Fibroblast of mammary gland (primary cell): ENCODE measurements at regions not wholly inside any gene's neighbourhood (a gene's known extent, or its start where the extent isn't known, plus 50 kb on each side); places are given as distances from the start of the nearest gene placed in this dataset.
A peak's percentile ranks its signal among the peaks of the same experiment; 100 is the strongest.

ENCODE experiments used
- DNase-seq: peaks from one replicate; pipeline ENCODE4 v3.0.0-alpha.2; 2010; ENCODE audit warnings: low read depth
- H3K4me3 ChIP-seq: 2 replicates; pipeline ENCODE4 v1.5.1; 2011; ENCODE audit warnings: low read depth, mild to moderate bottlenecking, low read length, moderate library complexity; ENCODE audit not compliant: control insufficient read depth
- TF ChIP-seq, protein P1 (sequence below): conservative IDR thresholded peaks from 2 replicates; pipeline ENCODE4 v1.5.1; 2011; ENCODE audit warnings: low read depth, low read length, inconsistent platforms; ENCODE audit not compliant: control insufficient read depth, insufficient read depth

DNA sequence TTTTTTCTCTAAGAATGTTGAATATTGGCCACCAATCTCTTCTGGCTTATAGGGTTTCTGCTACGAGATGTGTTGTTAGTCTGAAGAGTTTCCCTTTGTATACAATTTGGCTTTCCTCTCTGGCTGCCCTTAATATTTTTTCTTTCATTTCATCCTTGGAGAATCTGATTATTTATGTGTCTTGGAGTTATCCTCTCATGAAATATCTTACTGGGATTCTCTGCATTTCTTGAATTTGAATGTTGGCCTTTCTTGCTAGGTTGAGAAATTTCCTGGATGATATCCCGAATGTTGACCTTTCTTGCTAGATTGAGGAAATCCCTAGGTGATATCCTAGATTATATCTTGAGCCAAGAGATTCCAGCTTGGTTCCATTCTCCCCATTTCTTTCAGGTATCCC lies 125.6 kb downstream of the SLC5A7 start:
- DNase-seq, result no peak
- TF ChIP-seq, protein P1, sequence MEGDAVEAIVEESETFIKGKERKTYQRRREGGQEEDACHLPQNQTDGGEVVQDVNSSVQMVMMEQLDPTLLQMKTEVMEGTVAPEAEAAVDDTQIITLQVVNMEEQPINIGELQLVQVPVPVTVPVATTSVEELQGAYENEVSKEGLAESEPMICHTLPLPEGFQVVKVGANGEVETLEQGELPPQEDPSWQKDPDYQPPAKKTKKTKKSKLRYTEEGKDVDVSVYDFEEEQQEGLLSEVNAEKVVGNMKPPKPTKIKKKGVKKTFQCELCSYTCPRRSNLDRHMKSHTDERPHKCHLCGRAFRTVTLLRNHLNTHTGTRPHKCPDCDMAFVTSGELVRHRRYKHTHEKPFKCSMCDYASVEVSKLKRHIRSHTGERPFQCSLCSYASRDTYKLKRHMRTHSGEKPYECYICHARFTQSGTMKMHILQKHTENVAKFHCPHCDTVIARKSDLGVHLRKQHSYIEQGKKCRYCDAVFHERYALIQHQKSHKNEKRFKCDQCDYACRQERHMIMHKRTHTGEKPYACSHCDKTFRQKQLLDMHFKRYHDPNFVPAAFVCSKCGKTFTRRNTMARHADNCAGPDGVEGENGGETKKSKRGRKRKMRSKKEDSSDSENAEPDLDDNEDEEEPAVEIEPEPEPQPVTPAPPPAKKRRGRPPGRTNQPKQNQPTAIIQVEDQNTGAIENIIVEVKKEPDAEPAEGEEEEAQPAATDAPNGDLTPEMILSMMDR, result no peak
- no peak overlapping the region for H3K4me3 ChIP-seq

DNA sequence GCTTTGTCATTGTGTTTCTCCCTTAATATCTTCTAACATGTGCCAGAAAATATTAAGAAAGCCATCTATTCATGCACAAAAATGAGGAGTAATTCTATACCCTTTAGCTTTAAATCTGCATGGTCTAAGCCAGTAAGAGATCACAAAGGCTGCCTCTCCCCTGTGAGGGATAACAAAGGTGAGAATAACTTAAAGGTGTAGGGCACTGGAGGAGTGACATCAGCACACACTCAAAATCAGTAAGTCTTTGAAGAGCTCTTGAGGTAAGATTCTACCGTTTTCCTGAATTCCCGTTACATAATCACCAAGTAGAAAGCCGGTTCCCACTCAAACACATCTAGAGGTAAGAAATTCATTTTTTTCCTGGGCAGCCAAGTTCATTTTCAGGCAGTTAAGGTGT lies 123.9 kb upstream of the SULT1C3 start:
- no peak overlapping the region for H3K4me3 ChIP-seq
- TF ChIP-seq, protein P1, result no peak
- no peak for DNase-seq

DNA sequence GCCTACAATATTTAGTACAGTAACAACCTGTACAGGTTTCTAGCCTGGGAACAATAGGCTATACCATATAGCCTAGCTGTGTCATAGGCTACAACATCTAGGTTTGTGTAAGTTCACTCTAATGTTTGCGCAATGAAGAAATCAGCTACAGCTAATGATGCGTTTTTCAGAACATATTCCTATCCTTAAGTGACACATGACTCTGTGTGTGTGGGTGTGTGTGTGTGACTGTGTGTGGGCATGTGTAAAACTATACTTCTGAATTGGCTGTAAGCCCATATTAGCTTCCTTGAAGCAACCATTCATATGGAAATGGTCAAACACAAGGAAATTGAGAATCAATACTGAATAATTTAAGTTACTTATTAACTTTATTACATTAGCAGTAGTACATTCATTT lies 120.8 kb upstream of the SULT1C3 start:
- no peak for DNase-seq
- TF ChIP-seq, protein P1, result no peak
- no peak overlapping the region for H3K4me3 ChIP-seq

DNA sequence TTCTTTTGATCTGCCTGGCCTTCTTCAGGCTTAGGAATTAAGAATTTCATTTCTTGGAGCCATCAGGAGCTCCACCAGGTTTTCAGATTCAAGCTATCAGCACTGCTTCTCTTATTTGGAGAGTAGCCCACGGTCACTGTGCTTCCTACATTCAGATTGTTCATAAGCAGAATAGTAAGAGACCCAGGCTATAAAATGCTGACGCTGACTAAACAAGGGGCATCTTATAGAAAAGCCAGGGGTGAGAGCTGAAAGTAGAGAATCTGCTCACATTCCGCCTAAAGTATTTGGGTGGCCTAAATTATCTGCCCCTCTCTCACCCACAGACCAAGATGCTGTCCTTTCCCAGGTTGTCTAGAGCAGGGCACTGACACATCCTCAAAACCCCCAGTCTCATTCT lies 120.3 kb upstream of the SULT1C3 start:
- TF ChIP-seq, protein P1, result no peak
- no peak for DNase-seq
- H3K4me3 ChIP-seq, result no peak overlapping the region

DNA sequence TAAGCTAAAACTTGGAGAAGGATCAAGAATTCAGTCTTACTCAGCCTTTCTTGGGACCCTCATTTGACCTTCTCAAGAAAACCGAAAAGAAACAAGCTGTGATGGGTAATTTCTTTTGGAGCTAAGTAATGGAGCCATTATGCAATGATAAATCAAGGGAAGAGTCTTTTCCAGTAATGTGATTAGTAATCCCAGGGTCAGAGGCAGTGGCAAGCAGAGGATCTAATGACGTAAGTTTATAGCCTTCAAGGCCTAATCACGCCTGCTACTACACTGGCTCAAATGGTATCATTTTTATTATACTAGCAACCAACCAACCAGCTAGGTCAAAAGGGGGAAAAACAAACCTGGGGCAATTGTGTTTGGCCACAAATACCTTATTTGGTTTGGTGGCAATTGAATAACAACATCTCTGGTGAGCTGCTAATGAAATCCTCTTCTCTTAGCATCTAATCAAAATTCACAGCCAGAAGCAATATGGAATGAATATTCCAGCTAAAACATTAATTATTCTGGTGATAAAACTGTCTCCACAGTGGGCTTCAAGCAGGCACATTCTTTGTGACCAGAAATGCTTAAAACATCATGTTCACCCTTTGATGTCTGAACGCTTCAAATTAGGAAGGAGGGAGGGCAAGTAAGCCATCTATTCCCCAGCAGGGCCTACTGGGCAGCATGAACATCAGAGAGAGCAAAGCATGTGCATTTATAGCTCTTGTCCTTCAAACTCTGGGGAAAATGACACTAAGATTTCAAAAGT lies 114.9 kb upstream of the SULT1C3 start:
- DNase-seq, result peak; percentile 34
- TF ChIP-seq, protein P1, result no peak
- H3K4me3 ChIP-seq, result no peak overlapping the region

DNA sequence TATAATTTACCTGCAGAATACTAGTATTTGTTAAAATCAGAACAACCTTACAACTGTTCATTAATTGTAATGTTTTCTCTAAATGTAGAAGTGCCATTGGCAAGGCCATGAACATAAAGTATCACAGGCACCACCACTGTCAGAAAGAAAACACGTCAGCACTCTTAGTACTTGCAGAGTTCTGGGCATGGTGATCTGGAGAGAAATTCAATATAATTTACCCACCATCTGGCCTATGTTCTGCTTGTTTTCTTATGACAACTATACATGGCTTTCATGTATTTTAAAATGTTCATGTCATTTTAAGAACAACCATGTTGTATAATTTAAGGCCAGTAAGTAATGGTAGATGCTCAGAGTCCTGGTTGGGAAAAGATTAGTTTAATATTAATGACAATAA lies 114.2 kb upstream of the SULT1C3 start:
- TF ChIP-seq, protein P1, result no peak
- H3K4me3 ChIP-seq, result no peak overlapping the region

DNA sequence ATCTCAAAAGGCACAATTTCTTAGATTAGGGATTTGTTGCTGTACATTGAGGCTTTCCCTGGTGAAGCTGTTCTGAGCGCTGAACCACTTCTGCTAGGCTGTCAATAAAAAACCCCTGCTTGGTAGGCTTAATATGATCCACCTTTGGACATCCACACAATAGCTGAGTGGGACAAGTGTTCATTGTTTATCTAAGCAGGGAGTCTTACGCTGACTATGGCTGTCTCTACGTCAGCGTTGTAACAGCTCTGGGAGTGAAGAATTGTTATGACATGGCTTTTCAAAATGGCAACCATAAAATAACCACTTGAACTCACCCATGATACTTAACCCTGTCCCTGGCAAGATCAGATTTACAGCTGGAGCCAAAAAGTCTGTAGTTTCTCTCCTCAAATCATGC lies 111.5 kb upstream of the SULT1C3 start:
- DNase-seq, result no peak
- H3K4me3 ChIP-seq, result no peak overlapping the region
- TF ChIP-seq, protein P1, result no peak

More for the DNA sequence above, 114.2 kb upstream of the SULT1C3 start:
- no peak for DNase-seq
